ENCODE measurements at regions not wholly inside any gene's neighbourhood (a gene's known extent, or its start where the extent isn't known, plus 50 kb on each side); places are given as distances from the start of the nearest gene placed in this dataset.
A peak's percentile ranks its signal among the peaks of the same experiment; 100 is the strongest.

DNA sequence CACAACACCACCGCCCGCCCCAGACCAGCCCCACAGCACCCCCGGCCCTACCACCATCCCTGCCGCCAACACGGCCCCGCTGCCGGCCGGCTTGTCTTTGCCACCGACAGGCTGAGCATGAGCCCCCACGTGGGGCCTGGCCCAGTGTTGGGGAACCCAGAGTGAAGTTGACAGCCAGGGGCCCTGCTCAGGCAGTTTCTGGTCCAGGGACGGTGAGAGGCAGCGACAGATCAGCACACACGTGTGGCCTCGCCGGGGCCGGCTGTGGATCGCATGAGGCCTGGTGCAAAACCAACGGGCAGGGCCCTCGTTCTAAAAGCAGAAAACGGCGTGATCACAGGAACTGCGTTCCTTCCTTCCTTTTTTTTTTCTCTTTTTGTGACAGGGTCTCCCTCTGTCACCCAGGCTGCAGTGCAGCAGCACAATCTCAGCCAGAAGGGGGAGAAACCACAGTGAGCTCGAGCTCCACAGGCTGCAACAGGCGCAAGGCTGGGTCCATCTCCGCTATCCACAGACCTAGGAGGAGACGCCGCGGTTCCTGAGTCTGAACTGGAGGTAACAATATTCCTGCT lies 50.5 kb upstream of the FBRSL1 start:
- no peak for DNase-seq
- intact Hi-C loops (cut with DNase I): no loop called here

DNA sequence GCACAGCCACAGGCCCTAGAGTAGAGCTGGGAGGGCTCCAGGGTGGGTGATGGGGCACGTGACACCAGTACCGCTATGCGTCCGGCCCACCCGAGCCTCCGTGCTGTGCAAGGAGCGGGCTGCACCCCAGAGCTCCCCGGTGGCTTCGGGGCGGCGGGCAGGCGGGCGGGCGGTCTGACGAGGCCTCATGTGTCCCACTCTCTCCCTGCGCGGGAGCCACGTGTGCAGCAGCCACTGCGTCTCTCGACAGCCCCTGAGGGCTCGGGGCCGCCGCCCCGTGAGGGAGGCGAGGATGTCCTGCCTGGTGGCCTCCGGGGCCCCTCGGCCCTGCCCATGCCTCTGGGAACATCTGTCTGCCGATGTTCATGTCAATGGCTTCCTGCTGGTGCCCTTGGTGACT lies 51.2 kb upstream of the FBRSL1 start:
- intact Hi-C loops (cut with DNase I): no loop called here
- no peak for DNase-seq

DNA sequence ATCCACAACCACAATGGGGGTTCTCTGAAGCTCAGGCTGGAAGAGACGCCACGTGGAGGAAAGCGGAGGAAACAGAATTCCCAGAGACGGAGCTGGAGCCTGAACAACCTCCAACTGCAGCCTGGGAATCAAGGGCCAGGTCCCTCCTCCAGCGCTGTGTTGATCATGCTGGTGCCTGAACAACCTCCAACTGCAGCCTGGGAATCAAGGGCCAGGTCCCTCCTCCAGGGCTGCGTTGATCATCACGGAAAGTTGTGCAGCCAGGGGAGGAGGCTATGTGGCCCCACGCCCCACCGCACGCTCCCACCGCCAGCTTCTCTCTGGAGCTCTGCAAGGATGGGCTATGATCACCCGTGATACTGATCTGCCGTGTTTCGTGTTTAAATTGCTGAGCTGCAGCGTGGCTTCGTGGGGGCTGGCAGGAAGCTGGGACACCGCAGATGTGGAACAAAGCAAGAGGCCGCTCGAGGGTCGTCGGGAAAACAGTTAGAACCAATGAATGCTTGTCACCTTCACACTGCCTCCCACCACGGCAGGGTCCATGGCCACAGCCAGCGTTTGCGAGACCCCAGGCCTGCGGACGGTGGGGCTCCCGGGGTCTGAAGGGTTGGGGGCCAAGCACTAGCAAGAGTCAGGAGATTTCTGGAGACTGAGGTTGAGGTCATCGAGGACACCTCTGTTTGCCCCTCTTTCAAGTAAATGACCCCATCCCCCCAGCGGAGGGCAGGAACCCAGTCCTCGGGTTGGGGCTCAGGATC lies 51.8 kb upstream of the FBRSL1 start:
- intact Hi-C loops (cut with DNase I): no loop called here

DNA sequence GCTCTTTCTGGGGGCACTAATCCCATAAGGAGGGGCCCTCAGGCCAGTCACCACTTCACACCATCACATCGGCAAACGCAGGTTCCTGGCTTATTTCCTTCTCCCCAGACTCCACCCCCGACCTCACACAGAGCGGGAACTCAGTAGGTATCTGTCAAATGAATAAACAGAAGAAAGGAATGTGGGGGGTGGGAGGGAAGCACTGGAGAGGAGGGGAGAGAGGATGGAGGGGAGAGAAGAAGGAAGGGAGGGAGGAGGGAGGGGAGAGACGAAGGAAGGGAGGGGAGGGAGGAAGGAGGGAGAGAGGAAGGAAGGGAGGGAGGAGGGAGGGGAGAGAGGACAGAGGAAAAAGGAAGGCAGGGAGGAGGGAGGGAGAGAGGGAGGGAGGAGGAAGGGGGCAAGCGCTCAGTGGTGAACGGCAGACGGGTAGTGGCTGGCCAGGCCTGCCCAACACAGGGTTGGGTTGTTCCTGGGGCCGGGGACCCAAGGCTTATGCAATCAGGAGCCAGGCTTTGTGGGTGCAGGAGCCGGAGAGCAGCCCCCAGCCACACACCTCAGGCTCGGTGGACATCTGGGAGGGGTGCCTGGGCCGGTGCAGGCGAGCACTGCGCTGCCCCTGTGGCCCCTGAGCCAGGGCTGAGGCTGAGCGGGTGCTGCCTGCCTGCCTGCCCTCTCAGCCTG lies 52.6 kb upstream of the FBRSL1 start:
- DNase-seq: no peak
- intact Hi-C loops (cut with DNase I): no loop called here

More for the DNA sequence above, 51.8 kb upstream of the FBRSL1 start:
- no peak for DNase-seq

DNA sequence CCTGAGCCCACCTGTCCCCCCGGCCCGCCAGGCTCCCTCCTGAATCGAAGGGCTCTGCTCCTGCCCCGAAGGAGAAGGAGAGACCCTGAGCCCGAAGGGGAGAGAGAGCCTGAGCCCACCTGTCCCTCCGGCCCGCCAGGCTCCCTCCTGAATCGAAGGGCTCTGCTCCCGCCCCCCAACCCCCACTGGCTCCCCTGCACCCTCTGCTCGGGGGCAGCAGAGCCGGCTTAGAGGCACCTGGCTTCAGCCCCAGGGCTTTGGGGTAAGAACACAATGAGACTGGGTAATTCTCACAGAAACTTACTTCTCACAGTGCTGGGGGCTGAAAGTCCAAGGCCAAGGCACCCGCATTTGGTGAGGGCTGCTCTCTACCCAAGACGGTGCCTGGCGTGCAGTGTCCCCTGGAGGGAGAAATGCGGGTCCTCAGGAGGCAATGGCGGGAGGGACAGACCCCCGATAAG lies 53.1 kb upstream of the FBRSL1 start:
- DNase-seq: no peak
- intact Hi-C loops (cut with DNase I): no loop called here

DNA sequence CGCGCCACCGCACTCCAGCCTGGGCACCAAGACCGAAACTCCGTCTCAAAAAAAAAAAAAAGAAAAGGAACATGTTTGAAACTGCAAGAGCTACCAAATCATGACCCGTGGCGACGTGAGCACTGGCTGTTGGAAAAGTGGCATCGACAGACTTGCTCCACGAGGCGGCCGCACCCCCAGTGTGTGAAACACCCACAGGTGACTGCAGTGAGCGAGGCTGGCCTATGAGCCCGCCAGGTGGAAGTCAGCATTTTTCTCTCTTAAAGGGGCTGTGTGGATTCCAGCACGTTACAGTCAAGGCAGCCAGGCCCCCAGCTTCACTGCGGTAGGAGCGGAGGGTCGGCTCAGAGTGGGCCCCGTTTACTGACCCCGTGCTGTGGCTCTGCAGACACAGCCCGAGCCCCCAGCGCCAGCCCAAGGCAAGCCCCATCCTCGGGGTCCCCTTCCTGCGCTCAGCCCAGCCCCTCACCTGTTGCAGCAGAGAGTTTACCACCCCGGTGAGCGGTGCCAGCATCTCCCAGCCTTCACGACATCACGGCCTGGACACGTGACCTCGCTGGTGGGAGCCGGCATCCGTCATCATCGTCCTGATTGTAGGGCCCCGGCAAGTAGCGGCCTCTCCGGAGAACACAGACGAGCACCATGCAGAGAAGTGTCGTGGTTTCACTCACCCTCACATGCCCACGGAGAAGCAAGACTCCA lies 54.3 kb upstream of the FBRSL1 start:
- no peak for DNase-seq
- intact Hi-C loops (cut with DNase I): no loop called here

DNA sequence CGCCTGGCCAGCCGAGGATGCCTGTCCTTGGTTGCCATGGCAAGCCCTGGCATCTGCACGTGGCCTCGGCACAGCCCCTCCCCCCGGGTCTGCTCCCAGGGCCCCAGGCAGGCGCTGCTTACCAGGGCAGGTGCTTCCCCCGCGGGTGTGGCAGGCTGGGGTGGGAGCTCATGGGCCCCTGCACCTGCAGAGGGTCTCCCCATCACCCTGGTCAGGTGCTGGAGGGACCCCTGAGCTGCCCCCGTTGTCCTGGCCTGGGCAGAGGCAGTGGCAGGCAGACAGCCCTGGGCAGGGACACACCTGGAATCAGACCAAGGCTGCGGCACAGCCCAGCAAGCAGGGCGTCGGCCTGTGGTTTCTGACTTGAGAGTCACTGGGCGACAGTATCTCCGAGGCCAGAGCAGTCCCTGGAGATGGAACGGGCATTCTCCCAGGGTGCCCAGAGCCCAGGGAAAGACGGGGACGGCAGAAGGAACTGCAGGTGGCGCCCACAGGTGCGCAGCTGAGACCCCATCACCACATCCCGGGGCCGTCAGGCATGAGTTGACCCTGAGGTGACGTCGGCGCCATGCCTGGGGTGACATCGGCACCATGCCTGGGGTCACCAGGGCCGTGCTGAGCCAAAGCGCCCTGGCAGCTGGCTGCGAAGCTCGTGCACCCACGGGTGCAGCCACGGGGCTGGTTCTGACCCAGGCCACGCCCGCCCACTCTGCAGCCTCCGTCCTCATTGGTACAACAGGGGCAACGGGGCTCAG lies 56.1 kb upstream of the FBRSL1 start:
- intact Hi-C loops (cut with DNase I): no loop called here

DNA sequence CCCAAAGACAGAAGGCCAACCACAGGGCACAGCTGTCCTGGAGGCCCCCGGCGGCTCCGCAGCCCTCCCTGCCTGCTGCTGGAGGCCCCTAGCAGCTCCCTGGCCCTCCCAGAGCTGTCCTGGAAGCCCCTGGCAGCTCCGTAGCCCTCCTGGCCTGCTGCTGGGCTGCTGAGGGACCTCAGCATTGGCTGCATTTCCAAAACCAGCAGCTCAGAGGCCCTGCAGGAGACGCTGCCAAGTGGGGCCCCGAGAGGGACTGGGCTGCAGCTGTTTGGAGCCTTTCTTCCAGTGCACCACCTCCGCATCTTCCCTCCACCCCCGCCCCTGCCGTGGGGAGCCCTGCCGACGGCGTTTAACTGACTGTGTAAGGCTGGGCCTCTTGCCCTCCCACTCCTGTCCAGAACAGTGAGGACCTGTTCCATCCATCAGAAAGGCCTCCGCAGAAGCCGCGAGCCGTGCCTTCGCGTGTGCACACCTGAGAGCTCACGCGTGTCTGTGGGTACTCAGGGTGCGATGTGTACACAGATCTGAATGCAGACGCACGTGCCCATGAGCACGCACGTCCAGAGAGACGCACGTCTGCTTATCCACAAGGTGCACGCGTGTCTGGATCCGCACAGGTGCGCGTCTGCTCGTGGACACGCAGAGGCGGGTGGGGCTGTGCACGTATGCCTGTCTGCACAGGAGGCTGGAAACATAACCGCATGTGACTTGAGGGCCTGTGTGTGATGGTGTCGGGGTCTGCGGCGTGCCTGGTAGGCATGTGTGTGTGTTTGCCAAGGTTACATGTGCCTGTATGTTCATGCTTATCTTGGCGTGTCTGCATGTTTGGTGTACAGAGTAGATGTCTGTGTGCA lies 57.0 kb upstream of the FBRSL1 start:
- intact Hi-C loops (cut with DNase I): no loop called here
- peak in 1 of 10 donors; percentile 93 for DNase-seq

More for the DNA sequence above, 56.1 kb upstream of the FBRSL1 start:
- DNase-seq: no peak

DNA sequence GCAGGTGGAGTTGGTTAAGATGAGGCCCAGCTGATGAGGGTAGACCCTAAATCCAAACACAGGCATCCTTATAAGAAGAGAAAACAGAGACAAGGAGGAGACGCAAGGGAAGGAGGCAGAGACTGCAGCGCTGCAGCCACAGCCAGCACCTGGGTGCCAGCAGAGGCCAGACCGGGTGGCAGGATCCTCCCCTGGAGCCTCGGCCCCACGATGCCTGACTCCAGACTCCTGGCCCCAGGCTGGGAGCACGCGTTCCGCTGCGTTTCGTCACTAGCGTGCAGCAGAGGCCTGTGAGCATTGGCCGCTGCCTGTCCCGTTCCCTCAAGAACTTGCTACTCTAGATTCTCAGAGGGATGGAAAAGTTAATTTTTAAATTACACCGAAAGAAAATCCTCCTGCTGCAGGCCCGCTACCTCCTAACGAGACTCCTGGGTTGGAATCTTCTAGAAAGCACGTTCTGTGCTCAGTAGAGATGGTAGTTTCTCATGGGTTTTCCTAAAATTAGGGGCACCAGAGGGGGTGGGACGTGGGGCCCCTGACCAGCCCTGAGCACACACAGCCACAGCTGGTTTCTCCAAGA lies 57.7 kb upstream of the FBRSL1 start:
- no peak for DNase-seq
- intact Hi-C loops (cut with DNase I): no loop called here

DNA sequence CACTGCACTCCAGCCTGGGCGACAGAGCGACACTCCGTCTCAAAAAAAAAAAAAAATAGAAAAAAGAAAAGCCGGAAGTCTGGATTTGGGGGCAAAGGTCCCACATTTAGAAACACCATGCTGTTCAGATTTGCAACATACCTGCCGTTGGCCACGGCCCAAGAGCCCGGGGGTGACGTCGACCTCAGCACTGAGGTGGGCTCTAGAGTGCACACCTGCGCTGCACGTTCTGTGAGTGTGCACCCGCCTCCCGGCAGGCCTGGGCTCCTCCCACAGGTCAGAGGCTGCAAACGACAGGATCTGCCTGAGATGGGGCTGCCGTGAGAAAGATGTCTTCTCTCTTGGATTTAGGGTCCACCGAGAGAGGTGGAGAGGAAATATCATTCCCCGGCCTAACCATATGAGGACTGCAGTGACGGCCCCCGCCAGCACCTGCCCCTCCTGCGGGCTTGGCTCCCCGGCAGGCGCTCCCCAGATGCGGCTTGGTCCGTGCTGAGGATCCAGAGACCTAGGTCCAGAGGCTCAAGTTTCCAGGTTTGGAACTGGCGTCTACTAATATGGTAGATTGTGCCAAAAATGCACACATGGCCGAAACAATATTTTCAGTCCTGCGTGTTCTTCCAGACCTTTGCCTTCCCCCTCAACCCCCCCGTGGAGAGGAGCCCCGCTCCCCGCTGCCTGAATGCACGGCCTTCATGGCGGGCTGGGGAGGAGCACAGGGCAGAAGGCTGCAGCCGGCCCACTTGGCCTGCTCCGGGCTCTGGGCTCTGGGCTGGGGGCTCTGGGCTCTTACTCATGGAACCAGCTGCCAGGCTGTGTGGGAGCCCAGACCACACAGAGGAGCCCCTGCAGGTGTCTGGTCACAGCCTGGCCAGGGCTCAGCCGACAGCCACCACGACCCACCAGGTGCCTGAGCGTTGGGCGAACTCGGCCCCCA lies 58.8 kb upstream of the FBRSL1 start:
- no peak for DNase-seq

DNA sequence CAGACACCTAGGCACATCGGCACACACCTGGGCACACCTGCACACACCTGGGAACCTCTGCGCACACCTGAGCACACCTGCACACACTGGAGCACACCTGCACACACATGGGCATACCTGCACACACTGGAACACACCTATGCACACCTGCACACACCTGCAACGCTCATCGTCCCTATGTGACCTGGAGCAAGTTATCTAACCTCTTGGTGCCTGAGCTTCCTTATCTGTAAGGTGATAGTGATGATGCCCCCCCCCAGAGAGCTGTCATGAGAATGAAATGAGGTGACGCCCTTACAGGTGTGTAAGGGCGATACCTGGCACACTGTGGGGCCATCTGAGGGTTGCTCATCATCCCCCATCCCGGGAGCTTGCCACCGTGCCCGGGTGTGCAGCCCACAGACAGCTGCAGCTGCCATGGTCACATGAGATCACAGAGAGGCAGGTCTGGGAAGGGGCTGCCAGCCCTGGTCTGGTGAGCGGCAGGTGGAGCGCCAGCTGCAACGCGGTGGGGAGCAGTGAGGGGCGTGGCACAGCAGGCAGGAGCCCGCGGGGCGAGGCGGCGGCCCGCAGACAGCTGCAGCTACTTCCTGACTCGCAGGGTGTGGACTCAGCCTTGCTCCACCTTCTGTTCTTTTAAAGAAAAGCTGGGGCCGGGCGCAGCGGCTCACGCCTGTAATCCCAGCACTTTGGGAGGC lies 59.9 kb upstream of the FBRSL1 start:
- no peak for DNase-seq
- intact Hi-C loops (cut with DNase I): no loop called here

More for the DNA sequence above, 58.8 kb upstream of the FBRSL1 start:
- intact Hi-C loops (cut with DNase I): no loop called here

DNA sequence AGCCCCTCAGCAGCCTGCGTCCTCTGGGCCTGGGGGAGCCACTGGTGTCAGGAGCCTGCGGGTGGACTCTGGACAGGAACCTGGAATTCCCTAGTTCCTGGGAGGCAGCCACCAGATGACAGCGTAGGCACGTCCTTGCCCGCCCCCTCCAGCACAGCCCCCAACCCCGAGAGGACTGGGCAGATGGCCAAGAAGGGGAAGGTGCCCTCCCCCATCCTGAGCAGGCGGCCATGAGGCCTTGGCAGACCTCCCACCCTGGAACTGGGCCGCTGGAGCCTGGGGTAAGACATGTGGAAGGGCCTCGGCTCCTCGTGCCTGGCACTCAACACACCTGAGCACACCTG lies 60.4 kb upstream of the FBRSL1 start:
- DNase-seq: no peak
- intact Hi-C loops (cut with DNase I): no loop called here

DNA sequence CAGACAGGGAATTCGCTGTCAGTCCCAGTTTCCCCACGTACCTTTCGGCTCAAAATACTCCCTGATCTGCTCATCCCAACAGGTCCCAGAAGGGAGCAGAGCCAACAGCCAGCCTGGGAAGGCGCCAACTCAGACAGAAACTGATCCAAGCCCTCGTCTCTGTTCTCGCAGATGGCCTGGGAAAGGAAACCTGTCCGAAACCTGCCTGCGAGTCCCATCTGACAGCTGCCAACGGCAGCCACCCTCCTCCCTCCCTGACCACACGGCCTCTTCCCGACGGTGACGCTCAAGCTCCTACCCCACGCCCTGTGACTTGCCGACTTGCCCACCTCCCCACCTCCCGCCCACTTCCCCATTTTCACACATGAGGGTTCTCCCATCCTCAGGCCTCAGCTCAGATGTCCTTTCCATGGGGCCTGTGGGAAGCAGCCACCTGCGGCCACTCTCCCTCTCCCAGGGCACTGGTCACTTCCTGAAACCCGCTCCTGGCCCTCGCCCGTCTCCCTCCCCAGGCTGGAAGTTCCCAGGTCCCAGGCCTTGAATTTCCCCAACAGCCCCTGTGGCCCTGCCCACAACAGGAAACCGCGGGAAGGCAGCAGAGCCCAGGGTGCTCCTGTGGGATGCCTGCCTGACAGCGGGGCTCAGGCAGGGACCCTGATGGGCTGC lies 60.9 kb upstream of the FBRSL1 start:
- intact Hi-C loops (cut with DNase I): no loop called here
- DNase-seq: peak in 1 of 10 donors; percentile 21

DNA sequence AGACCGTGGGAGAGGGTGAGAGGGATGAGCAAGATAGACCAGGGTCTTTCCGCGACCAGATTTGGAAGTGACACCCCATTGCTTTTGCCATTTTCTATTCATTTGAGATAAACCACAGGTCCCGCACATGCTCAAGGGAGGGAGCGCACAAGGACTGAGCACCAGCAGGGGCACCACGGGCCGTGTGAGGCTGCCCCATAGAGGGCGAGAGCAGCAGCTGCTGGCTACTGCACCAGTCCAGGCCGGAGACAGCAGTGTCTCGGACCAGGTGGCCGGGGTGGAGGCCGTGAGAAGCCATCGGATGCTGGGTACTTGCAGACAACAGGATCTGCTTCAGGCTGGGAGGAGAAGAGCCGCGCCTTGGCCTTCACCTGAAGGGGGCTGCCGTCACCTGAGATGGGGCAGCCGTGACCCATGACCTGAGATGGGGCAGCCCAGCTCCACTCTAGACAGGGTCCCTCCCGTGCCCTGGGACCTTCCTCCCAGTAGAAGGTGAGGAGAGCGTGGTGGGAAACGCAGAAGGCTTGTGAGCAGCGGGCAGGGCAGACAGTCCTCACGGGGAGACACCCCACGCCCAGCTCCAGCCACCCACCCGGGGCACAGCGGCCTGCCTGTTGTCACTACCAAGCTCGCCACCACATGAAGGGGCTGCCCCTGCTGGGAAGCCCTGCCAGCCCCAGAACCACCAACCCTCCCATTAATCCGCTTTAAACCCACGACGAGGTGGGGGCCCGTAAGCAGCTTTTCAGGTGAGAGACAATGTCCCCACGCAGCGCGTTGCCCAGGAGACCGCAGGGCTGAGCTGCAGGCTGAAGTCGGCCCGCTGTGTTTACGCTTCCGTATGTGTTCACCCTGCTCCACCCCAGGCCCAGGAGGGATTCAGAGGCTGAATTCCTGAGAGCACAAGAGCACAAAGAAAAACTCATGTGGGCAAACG lies 61.7 kb upstream of the FBRSL1 start:
- DNase-seq: no peak
- intact Hi-C loops (cut with DNase I): no loop called here

DNA sequence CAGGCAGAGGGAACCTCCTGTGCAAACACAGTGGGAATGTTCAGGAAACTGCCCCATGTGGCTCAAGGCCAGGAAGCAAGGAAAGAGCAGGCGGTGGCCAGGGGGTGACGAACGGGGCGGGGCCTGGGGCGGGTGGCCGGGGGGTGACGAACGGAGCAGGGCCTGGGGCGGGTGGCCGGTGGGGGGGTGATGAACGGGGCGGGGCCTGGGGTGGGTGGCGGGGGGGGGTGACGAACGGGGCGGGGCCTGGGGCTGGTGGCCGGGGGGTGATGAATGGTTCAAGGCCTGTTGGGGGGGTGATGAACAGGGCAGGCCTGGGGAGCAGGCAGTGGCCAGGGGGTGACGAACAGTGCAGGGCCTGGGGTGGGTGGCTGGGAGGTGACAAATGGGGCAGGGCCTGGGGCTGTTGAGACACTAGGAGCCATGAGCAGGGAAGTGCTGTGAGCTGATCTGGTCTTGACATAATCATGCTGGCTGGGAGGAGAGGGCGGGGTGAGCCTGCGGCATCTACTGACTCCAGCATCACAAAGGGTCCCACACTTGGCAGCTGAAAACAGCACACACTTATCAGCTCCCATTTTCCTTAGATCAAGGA lies 62.7 kb upstream of the FBRSL1 start:
- intact Hi-C loops (cut with DNase I): no loop called here
- DNase-seq: no peak

Data from posterior cingulate gyrus (tissue), 11 donors.